Endothelial cell of umbilical vein (primary cell): ENCODE measurements at regions not wholly inside any gene's neighbourhood (a gene's known extent, or its start where the extent isn't known, plus 50 kb on each side); places are given as distances from the start of the nearest gene placed in this dataset.

ENCODE experiments used
- BruUV-seq: library from RNA; stranded (reverse); fragments of 400-500 nt; replicated peaks from 2 replicates; lab custom pipeline; 2021; lab: Mats Ljungman, UMichigan
- CTCF ChIA-PET: fragments of 300-600, 350-600 bp; sonication (Branson Sonifier 250); formaldehyde crosslinking; loops from one replicate; lab custom pipeline; 2021; ENCODE audit warnings: antibody characterized with exemption, inconsistent platforms; lab: Charles Lee
- POLR2A ChIA-PET: fragments of 300-600, 350-600 bp; sonication (Branson Sonifier 250); formaldehyde crosslinking; loops from one replicate; lab custom pipeline; 2021; ENCODE audit warnings: antibody characterized with exemption, inconsistent platforms; lab: Charles Lee
- DNase-seq: peaks from one replicate; pipeline ENCODE4 v3.0.0-alpha.2; 2011; ENCODE audit warnings: low read depth, low spot score
- FAIRE-seq: peaks from 2 replicates; lab custom pipeline; 2011; peaks lifted over from hg19 to GRCh38; lab: Jason Lieb, UNC
- H2AFZ ChIP-seq: 2 replicates; pipeline ENCODE4 v1.6.0; 2012; ENCODE audit warnings: low read depth, low read length, control low read depth, inconsistent platforms
- H3K27ac ChIP-seq: 2 replicates; pipeline ENCODE4 v1.5.1; 2011; ENCODE audit warnings: low read depth, mild to moderate bottlenecking, control low read depth, low read length, moderate library complexity; ENCODE audit not compliant: insufficient read depth
- H3K27me3 ChIP-seq, 2 experiments: 2 replicates each; pipeline versions ENCODE4 v1.6.0 to v1.6.1; 2011; ENCODE audit warnings: low read length in 2 of 2, mixed read lengths in 1 of 2; ENCODE audit not compliant: control insufficient read depth in 2 of 2, insufficient read depth in 2 of 2
- H3K36me3 ChIP-seq, 2 experiments: 2 replicates in 1 of 2; 3 replicates in 1 of 2; pipeline ENCODE4 v1.5.1; 2011; ENCODE audit warnings: low read length in 2 of 2, mild to moderate bottlenecking in 1 of 2, moderate library complexity in 1 of 2; ENCODE audit not compliant: control insufficient read depth in 2 of 2, insufficient read depth in 2 of 2; ENCODE audit errors: extremely low read depth in 1 of 2
- H3K4me1 ChIP-seq: 3 replicates; pipeline ENCODE4 v1.5.1; 2011; ENCODE audit warnings: mild to moderate bottlenecking, low read length; ENCODE audit not compliant: control insufficient read depth, insufficient read depth; ENCODE audit errors: extremely low read depth
- H3K4me2 ChIP-seq: 2 replicates; pipeline ENCODE4 v1.6.1; 2011; ENCODE audit warnings: low read length, control low read depth, mixed read lengths; ENCODE audit not compliant: insufficient read depth
- H3K4me3 ChIP-seq, 3 experiments: fragments of 200-600 bp in 1 of 3; sonication (generic), shearing (Covaris generic) in 1 of 3; replicated peaks in 1 of 3; 2 replicates each; pipeline ENCODE4 v1.5.1; 2011 to 2016; ENCODE audit warnings: control low read depth in 3 of 3, low read length in 3 of 3, mild to moderate bottlenecking in 2 of 3, inconsistent platforms in 1 of 3, low read depth in 1 of 3, moderate library complexity in 1 of 3; ENCODE audit not compliant: insufficient read depth in 1 of 3
- H3K79me2 ChIP-seq: 2 replicates; pipeline ENCODE4 v1.6.0; 2012; ENCODE audit warnings: low read length, inconsistent platforms; ENCODE audit not compliant: control insufficient read depth, insufficient read depth
- H3K9ac ChIP-seq: replicated peaks from 2 replicates; pipeline ENCODE3; 2011; ENCODE audit warnings: low read length, control low read depth; ENCODE audit not compliant: insufficient read depth; ENCODE audit errors: extremely low read depth
- H3K9me1 ChIP-seq: replicated peaks from 3 replicates; pipeline ENCODE4 v1.6.0; 2011; ENCODE audit warnings: mild to moderate bottlenecking, low read length; ENCODE audit not compliant: control insufficient read depth, insufficient read depth; ENCODE audit errors: extremely low read depth
- H3K9me3 ChIP-seq: replicated peaks from 2 replicates; pipeline ENCODE4 v1.5.1; 2012; ENCODE audit warnings: low read length, inconsistent platforms; ENCODE audit not compliant: control insufficient read depth, insufficient read depth
- H4K20me1 ChIP-seq: replicated peaks from 2 replicates; pipeline ENCODE3; 2011; ENCODE audit warnings: mild to moderate bottlenecking, low read length; ENCODE audit not compliant: control insufficient read depth, insufficient read depth; ENCODE audit errors: extremely low read depth
- CTCF ChIP-seq, 2 donors: IDR thresholded peaks; 1 replicate in 1 of 2; 2 replicates in 1 of 2; pipeline ENCODE4 v1.5.1; 2011; ENCODE audit warnings: low read length in 2 of 2, mild to moderate bottlenecking in 2 of 2, moderate library complexity in 2 of 2, control low read depth in 1 of 2, inconsistent platforms in 1 of 2, low read depth in 1 of 2; ENCODE audit not compliant: insufficient read depth in 1 of 2; ENCODE audit errors: extremely low read depth in 1 of 2
- FOS ChIP-seq: IDR thresholded peaks from 2 replicates; pipeline ENCODE4 v1.6.1; 2011; ENCODE audit warnings: mild to moderate bottlenecking, low read length, moderate library complexity, borderline replicate concordance; ENCODE audit not compliant: insufficient read depth
- MAX ChIP-seq: IDR thresholded peaks from 2 replicates; pipeline ENCODE4 v1.6.1; 2011; ENCODE audit not compliant: insufficient read depth, insufficient read length
- MYC ChIP-seq: IDR thresholded peaks from one replicate; pipeline ENCODE4 v1.6.1; 2011; ENCODE audit warnings: mild to moderate bottlenecking, low read depth, low read length
- POLR2AphosphoS5 ChIP-seq: IDR thresholded peaks from 2 replicates; pipeline ENCODE4 v1.6.1; 2012; ENCODE audit warnings: low read depth, mild to moderate bottlenecking, control low read depth, low read length, moderate library complexity; ENCODE audit not compliant: insufficient read depth
- dilution Hi-C: fragments of 300-500 bp; cut with MboI; formaldehyde crosslinking; loops from one replicate; pipeline ENCODE4 v1.15.0; 2019; ENCODE audit warnings: low sequenced_read_pairs; ENCODE audit not compliant: extremely low pct_ligation_motif_present
- intact Hi-C: fragments of 100-400 bp; cut with micrococcal nuclease; formaldehyde crosslinking; loops from one replicate; pipeline ENCODE4 v1.10.0; 2022

DNA sequence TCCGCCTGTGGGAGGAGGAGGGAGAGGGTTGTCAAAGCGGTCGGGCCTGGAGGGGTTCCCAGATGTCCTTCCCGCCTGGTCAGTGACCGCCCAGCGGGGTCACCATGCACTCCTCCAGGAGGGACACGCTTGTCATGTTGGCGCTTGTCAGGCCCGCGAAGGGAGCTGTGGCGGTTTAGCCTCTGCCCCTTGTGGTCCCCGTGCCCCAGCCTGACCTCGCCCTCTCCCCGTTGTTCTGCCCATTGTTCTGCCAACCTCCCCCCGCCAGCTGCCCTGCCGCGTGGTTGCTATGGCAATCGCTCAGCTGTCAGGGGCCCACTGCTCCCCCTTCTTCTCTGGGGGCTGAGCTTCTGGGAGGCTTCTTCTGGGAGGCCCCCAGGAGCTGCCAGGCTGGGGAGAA is 146.4 kb upstream of the CIBAR2 start:
- Histone ChIP-seq H3K9me1 (no peaks in the 10 kb centered on the region), H3K4me2 (no peak overlapping the region), H3K36me3 (no peaks in the 10 kb centered on the region), H3K4me1 (no peaks in the 10 kb centered on the region), H3K27ac (no peak overlapping the region), H3K79me2 (no peaks in the 10 kb centered on the region), H3K27me3 (no peaks in the 10 kb centered on the region), H2AFZ (no peak overlapping the region), H3K4me3 (no peak overlapping the region), H3K9me3 (no peaks in the 10 kb centered on the region), H4K20me1 (no peaks in the 10 kb centered on the region), H3K9ac (no peak overlapping the region)
- CTCF ChIA-PET, result interaction anchor here (0.7 to 2.7 kb wide), 5 partner anchors 11 to 144 kb away, joined by 3 to 11 read pairs (median 4); no protein-coding TSS in a partner anchor
- FAIRE-seq (no peak), DNase-seq (no peak)
- intact Hi-C loops, result no loop called here
- dilution Hi-C loops, result no loop called here
- POLR2A ChIA-PET, result no interaction called here
- no TSS peak for BruUV-seq
- TF ChIP-seq MYC, result no peak

- H3K27me3 ChIP-seq, result no peaks in the 10 kb centered on the region
- intact Hi-C loops, result no loop called here
- no peaks in the 10 kb centered on the region for H4K20me1 ChIP-seq
- no peak for TF ChIP-seq MAX
- no peak for TF ChIP-seq CTCF (IDR thresholded peaks at IDR 0.05; ENCODE audit: extremely low read depth in 1 of 2, insufficient read depth in 1 of 2, low read depth in 1 of 2, low read length in 2 of 2)
- TF ChIP-seq FOS, result no peak
- no peak for TF ChIP-seq POLR2AphosphoS5
- no peak for DNase-seq
- no peak overlapping the region for H3K4me2 ChIP-seq
- H3K79me2 ChIP-seq, result no peaks in the 10 kb centered on the region
- no peaks in the 10 kb centered on the region for H3K4me1 ChIP-seq
- no peak overlapping the region for H3K27ac ChIP-seq
- H2AFZ ChIP-seq, result no peak overlapping the region
- H3K4me3 ChIP-seq, result no peak overlapping the region
- FAIRE-seq, result no peak
- no peaks in the 10 kb centered on the region for H3K36me3 ChIP-seq
- dilution Hi-C loops, result no loop called here
- ChIA-PET CTCF (interaction anchor here (0.9 to 2.7 kb wide), 4 partner anchors 12 to 145 kb away, joined by 3 to 11 read pairs (median 7); no protein-coding TSS in a partner anchor), POLR2A (no interaction called here)
- no peaks in the 10 kb centered on the region for H3K9me1 ChIP-seq
- no TSS peak for BruUV-seq
- H3K9me3 ChIP-seq, result no peaks in the 10 kb centered on the region
- H3K9ac ChIP-seq, result no peak overlapping the region
Measured at GRCh38 chr16:85259115-85259831, 147.0 kb upstream of the CIBAR2 start.
